ENCODE measurements at regions not wholly inside any gene's neighbourhood (a gene's known extent, or its start where the extent isn't known, plus 50 kb on each side); places are given as distances from the start of the nearest gene placed in this dataset.
"Not testable (repeated sequence)": the region's sequence is repeated elsewhere in the genome, so short reads cannot be mapped to it uniquely, and the experiment has no call there.

- DNase-seq, result no peak
Measured at GRCh38 chr3:184479426-184480126, 82.0 kb upstream of the EPHB3 start.

- DNase-seq, result no peak
Measured at GRCh38 chr3:184480831-184481230, 80.8 kb upstream of the EPHB3 start.

- no peak for DNase-seq
Measured at GRCh38 chr3:184481984-184482671, 79.5 kb upstream of the EPHB3 start.

DNA sequence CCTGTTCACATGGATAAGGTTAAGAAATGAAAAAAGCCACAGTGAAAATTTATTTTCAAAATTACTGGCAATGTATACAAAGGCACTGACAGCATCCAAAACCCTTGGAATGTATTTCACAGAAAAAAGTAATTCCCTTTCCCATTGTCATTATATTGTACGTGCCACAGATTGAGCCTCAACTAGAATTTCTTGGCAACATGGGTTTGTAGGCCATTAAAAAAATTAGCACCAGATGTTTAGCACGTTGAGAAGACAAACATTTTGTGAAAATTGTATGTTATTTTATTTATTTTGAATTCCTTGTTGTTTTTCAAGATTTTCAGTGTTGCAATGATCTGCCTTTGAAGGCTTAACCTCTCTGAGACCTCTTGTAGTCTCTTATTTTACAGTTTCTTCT, 76.3 kb upstream of the EPHB3 start:
- DNase-seq, result no peak

DNA sequence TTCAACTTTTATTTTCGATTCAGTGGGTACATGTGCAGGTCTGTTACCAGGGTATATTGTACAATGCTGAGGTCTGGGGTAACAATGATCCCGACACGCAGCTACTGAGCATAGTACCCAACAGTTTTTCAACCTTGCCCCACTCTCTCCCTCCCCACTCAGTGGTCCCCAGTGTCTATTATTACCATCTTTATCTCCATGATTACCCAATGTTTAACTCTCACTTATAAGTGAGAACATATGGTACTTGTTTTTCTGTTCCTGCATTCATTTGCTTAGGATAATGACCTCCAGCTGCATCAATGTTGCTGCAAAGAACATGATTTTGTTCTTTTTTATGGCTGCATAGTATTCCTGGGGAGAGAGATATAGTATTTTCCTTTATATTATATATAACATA, 75.7 kb upstream of the EPHB3 start:
- DNase-seq, result no peak

DNA sequence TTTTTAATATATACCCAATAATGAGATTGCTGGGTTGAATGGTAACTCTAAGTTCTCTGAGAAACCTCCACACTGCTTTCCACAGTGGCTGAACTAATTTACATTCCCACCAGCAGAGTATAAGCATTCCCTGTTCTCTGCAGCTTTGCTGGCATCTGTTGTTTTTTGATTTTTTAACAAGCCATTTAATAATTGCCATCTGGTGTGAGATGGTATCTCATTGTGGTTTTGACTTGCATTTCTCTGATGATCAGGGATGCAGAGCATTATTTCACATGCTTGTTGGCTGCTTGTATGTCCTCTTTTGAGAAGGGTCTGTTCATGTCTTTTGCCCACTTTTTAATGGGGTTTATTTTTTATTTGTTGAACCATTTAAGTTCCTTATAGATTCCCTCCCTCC, 75.0 kb upstream of the EPHB3 start:
- DNase-seq, result no peak

- no peak for DNase-seq
Measured at GRCh38 chr3:184488577-184488976, 73.0 kb upstream of the EPHB3 start.

DNA sequence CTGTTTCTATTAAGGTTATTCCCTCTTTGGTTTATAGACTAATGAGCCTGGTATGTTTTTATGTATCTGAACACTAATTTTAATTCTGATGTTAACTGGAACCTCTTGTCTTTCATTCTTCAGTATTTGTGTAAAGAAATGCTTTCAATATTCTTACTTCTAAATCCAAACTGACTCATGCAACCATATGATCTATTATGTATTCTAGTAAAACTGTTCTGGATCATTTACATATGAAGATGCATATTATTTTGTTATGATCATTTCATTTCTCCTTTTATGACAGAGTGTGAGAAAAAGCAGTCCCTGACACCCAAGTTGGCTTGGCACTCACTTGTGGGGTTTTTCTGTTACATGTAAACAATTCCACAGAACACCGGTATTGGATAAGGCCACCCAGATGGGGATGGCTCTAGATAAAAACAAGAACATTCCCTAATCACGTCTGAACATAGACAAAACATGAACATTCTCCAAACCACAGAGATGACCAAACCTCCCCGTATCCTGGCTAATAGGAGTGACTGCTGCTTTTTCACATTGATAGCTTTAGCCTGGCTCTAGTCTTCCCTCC, 72.2 kb upstream of the EPHB3 start:
- no peak for DNase-seq

- DNase-seq, result no peak
Measured at GRCh38 chr3:184491011-184491576, 70.5 kb upstream of the EPHB3 start.

GRCh38 chr3:184491867-184492615, 69.5 kb upstream of the EPHB3 start:
- no peak for DNase-seq

- no peak for DNase-seq
Measured at GRCh38 chr3:184496933-184497332, 64.7 kb upstream of the EPHB3 start.

GRCh38 chr3:184497804-184498203, 63.8 kb upstream of the EPHB3 start:
- no peak for DNase-seq

DNA sequence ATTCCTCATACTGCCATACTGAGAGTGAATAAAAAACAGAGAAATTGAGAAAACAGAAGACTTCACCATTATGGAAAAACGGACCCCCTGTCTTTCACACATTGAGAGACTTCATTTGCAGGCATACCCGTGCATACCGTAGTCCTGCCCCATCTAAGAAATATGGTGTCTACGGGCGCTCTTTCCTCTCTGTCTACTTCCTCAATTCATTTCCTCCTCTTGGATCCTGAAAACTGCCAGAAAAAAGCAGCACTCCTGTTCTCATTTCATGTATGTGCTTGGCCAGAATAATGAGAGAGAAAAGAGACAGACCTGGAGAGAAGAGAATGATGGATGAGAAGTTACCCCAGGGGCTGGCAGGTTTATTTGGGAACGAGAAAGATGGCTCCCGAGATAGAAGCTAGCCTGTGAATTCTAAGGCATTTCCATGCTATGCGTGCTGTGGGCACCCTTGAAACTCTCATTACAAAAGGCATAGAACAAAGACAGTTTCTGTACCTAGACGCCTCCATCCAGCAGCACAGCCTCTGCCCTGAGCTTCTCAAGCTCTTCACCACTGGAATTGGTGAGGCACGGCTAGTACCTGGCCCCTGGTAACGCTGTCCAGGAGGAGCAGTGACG, 62.5 kb upstream of the EPHB3 start:
- no peak for DNase-seq

- no peak for DNase-seq
Measured at GRCh38 chr3:184500344-184500923, 61.2 kb upstream of the EPHB3 start.

- no peak for DNase-seq
Measured at GRCh38 chr3:184502123-184502667, 59.4 kb upstream of the EPHB3 start.

DNA sequence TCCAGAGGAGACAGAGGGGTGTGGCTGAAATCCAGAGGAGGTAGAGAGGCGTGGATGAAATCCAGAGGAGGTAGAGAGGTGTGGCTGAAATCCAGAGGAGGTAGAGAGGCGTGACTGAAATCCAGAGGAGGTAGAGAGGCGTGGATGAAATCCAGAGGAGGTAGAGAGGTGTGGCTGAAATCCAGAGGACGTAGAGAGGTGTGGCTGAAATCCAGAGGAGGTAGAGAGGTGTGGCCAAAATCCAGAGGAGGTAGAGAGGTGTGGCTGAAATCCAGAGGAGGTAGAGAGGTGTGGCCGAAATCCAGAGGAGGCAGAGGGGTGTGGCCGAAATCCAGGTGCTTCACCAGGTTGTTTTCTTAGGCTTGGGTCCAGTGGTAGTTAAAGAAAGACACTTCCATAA, 58.7 kb upstream of the EPHB3 start:
- DNase-seq, result not testable (repeated sequence)

DNA sequence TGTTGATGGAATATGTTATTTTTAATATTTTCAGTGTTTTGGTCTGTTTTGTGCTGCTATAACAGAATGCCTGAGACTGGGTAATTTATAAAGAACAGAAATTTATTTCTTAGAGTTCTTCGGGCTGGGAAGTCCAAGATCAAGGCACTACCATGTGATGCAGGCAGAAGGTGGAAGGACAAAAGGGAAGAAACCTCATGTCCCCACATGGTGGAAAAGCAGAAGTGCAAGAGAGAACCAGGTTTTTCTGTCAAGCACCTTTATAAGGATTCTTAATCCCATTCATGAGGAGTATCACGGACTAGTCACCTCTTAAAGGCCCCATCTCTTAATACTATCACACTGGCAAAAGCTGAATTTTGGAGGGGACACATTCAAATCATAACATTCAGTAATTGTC, 57.9 kb upstream of the EPHB3 start:
- no peak for DNase-seq

DNA sequence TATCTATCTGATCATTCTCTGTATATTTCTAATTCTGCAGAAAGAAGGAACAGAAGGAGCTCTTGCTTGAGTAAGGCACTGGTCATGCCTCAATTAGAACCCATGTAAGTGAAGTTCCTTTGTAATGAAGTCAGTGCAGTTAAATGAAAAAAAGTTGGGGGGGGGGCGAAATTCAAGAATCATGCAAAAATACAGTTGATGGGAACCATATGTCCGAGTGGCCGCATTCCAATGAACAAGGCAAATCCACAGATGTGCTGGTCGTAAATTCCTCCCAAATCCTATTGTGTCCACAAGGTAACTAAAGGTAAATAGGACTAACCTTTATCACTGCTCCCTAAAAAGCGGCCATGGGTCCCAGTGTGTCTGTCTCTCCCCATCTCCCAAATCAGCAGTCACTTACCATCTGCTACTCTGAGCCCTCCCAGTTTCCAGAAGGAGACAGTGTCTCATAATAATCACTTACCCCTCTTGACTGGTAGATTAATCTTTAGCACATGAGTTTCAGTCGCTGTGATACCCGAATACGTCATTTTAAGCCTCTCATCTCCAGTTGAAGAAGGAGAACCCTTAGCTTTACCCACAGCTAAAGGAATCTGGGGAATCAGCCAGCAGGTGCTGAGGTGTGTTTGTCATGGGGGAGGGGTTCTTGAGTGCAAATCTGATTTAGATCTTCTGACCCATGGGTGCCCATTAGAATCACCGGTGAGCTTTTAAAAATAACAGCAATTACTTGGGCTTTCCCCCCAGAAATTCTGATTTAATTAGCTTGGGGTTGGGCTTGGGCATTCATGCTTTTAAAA, 56.3 kb upstream of the EPHB3 start:
- DNase-seq, result peak; percentile 46

DNA sequence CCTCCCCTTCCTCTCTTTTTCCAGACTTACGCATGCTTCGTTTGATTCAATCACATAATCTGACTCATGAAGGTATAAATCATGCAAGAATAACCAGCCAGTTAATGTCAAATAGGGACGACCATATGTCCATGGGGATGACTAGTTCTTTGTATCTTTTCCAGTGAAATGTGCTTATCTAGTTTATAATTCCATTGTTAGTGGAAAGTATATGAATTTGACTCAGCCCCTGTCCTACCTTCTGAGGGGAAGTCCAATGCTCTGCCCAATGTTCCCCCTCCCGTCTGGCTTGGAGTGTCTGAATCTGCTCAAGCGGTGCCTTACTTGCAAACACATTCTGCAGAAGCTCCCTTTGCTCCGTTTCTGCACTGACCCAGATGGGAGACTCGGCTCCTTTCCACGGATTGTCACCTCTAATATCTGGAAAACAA, 55.0 kb upstream of the EPHB3 start:
- DNase-seq, result peak; percentile 7

DNA sequence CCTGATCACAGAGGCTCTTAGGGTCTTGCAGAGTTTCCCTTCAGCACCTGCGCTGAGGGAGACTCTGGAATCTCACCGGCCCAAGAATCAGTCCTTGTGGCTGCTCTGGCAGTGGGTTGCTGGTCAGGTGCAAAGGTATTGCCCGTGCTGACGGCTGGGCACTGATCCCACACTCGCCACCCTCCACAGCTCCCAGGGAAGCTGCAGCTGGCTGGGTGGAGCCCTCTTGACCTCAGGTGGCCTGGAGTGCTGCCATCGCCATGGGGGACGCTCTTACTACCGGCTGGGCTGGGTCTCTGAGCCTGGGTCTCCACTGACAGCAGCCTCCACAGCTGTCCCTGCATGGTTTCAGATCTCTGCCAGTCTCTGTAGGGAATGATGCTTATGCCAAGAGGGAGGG, 52.6 kb upstream of the EPHB3 start:
- DNase-seq, result no peak

DNA sequence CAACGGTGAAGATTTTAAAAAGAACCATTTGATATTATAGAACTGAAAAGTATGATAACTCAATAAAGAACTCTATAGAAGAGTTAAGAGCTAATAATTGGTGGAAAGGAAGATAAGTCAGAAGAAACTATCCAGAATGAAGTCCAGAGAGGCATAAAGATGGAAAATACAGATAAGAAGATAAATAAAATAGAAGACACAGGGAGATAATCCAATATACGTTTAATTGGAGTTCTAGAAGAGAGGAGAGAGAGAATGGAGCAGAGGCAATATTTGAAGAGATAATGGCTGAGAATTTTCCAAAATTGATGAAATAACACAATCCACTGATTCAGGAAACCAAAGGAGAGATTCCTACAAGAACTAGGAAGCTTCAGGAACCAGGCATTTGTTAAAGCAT, 49.8 kb upstream of the EPHB3 start:
- no peak for DNase-seq

Measured in fibroblast of skin of scalp (primary cell).